WTC11 (cell line): ENCODE measurements at regions not wholly inside any gene's neighbourhood (a gene's known extent, or its start where the extent isn't known, plus 50 kb on each side); places are given as distances from the start of the nearest gene placed in this dataset.

ENCODE experiments used
- CREB1 ChIP-seq: sonication (generic); formaldehyde crosslinking; IDR thresholded peaks from 2 replicates; pipeline ENCODE4 v1.8.0; 2023; ENCODE audit warnings: mild to moderate bottlenecking, missing genetic modification reagents
- ELF4 ChIP-seq: sonication (generic); formaldehyde crosslinking; IDR thresholded peaks from 2 replicates; pipeline ENCODE4 v1.8.1; 2022; ENCODE audit warnings: low read depth, mild to moderate bottlenecking, moderate library complexity, missing genetic modification reagents
- ESRRA ChIP-seq: sonication (generic); formaldehyde crosslinking; IDR thresholded peaks from 2 replicates; pipeline ENCODE4 v1.8.1; 2022; ENCODE audit warnings: mild to moderate bottlenecking, missing genetic modification reagents, borderline replicate concordance
- SMAD4 ChIP-seq: sonication (generic); formaldehyde crosslinking; IDR thresholded peaks from 2 replicates; pipeline ENCODE4 v1.8.0; 2022; ENCODE audit warnings: mild to moderate bottlenecking, missing genetic modification reagents
- TEAD4 ChIP-seq: sonication (generic); formaldehyde crosslinking; IDR thresholded peaks from 2 replicates; pipeline ENCODE4 v1.8.0; 2022; ENCODE audit warnings: mild to moderate bottlenecking, missing genetic modification reagents
- TF ChIP-seq, protein P1 (sequence below): fragments of 200-600 bp; IDR thresholded peaks from 2 replicates; pipeline ENCODE4 v1.8.0; 2022; ENCODE audit warnings: antibody characterized with exemption
- TF ChIP-seq, protein P2 (sequence below): sonication (generic); formaldehyde crosslinking; IDR thresholded peaks from 2 replicates; pipeline ENCODE4 v1.8.0; 2022; ENCODE audit warnings: mild to moderate bottlenecking, missing genetic modification reagents
- TF ChIP-seq, protein P3 (sequence below): sonication (generic); formaldehyde crosslinking; IDR thresholded peaks from 2 replicates; pipeline ENCODE4 v1.8.0; 2022; ENCODE audit warnings: mild to moderate bottlenecking, missing genetic modification reagents
- TF ChIP-seq, protein P4 (sequence below): sonication (generic); formaldehyde crosslinking; IDR thresholded peaks from 2 replicates; pipeline ENCODE4 v1.8.1; 2023; ENCODE audit warnings: mild to moderate bottlenecking, missing genetic modification reagents, moderate library complexity

DNA sequence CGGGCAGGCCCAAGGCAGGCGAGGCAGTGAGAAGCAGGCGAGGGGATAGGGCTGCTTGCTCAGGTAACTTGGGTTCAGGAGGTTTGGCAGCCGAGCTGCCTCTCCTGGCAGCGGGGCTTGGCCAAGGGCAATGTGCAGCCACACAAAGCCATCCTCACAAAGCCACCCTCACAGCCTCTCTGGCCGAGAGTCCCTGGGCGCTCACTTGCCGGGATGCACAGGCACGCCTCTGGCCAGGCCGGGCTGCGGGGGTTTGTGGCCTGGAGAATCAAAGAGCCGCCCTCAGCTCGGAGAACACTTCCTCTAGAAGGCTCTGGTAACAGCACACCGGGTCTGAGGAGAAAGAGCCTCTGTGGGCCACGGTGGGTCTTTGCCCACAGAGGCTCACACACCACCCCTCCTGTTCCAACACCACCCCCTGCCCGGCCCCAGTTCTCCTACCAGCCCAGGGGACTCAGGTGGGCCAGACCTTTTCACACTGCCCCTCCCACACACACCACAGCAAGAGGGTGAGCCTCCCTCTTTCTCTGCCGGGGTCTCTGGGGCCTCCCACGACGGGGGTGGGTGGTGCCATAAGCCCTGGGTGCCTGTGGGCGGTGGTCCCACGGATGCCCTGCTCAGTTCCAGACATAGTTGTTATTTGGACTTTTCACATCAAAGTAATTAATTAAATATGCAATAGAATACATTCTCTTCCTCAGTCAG lies 186.9 kb downstream of the ZFP36L2 start:
- TF ChIP-seq, protein P1, sequence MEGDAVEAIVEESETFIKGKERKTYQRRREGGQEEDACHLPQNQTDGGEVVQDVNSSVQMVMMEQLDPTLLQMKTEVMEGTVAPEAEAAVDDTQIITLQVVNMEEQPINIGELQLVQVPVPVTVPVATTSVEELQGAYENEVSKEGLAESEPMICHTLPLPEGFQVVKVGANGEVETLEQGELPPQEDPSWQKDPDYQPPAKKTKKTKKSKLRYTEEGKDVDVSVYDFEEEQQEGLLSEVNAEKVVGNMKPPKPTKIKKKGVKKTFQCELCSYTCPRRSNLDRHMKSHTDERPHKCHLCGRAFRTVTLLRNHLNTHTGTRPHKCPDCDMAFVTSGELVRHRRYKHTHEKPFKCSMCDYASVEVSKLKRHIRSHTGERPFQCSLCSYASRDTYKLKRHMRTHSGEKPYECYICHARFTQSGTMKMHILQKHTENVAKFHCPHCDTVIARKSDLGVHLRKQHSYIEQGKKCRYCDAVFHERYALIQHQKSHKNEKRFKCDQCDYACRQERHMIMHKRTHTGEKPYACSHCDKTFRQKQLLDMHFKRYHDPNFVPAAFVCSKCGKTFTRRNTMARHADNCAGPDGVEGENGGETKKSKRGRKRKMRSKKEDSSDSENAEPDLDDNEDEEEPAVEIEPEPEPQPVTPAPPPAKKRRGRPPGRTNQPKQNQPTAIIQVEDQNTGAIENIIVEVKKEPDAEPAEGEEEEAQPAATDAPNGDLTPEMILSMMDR: no peak
- TF ChIP-seq ESRRA (CRISPR knock-in tag) (no peak), SMAD4 (CRISPR knock-in tag) (no peak), ELF4 (CRISPR knock-in tag) (no peak), TEAD4 (CRISPR knock-in tag) (no peak), CREB1 (CRISPR knock-in tag) (no peak)
- TF ChIP-seq, protein P2, sequence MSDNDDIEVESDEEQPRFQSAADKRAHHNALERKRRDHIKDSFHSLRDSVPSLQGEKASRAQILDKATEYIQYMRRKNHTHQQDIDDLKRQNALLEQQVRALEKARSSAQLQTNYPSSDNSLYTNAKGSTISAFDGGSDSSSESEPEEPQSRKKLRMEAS (CRISPR knock-in tag): no peak
- TF ChIP-seq, protein P3, sequence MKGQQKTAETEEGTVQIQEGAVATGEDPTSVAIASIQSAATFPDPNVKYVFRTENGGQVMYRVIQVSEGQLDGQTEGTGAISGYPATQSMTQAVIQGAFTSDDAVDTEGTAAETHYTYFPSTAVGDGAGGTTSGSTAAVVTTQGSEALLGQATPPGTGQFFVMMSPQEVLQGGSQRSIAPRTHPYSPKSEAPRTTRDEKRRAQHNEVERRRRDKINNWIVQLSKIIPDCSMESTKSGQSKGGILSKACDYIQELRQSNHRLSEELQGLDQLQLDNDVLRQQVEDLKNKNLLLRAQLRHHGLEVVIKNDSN (CRISPR knock-in tag): no peak
- TF ChIP-seq, protein P4, sequence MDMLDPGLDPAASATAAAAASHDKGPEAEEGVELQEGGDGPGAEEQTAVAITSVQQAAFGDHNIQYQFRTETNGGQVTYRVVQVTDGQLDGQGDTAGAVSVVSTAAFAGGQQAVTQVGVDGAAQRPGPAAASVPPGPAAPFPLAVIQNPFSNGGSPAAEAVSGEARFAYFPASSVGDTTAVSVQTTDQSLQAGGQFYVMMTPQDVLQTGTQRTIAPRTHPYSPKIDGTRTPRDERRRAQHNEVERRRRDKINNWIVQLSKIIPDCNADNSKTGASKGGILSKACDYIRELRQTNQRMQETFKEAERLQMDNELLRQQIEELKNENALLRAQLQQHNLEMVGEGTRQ: no peak
